ENCODE measurements at regions not wholly inside any gene's neighbourhood (a gene's known extent, or its start where the extent isn't known, plus 50 kb on each side); places are given as distances from the start of the nearest gene placed in this dataset.

- peak in 1 of 2 experiments; percentile 12 for DNase-seq (ENCODE audit: low read depth in 2 of 2)
Measured at GRCh38 chr13:73403355-73404120, 344.7 kb downstream of the KLF5 start.

GRCh38 chr13:73401769-73402168 is 343.0 kb downstream of the KLF5 start:
- no peak for DNase-seq (ENCODE audit: low read depth in 2 of 2)

DNA sequence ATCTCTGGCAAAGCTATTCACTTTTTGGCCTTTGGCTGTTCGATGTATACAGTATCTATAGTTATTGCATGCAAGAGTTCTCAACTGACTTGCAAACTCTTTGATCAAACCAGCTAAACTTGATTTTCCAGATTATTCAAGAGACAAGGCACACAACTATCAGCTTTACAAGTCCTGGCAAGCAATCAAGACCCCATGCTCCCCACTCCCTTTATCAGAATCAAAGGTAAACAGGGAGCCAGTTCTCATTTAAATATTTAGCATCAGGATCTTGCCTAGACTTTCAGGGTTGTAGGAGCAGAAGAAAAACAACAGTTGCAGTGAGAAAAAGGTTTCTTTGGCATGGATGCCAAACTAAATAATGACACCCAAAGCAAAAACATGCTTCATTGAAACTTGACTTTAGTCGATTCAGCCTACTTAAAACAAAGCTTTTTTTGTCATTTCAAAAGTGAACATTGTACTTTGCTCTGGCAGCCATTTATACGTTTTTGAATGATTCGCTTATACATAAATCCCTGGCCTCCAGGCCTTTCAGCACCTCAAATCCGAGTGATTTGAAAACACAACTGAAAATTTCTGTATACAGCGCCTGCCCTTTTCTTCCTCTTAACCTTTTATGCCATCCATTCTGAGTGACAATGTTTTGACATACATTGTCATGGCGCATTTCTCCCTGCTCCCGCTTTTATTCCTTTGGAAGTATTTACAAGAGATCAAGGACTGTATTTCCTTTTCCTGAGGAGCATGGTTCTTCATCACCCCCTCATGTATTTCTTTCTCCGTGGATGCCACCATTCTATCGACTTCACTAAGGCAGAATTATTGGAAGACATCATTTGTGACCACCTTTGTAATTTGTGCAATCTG is 340.8 kb downstream of the KLF5 start:
- no peak for DNase-seq (ENCODE audit: low read depth in 2 of 2)

DNA sequence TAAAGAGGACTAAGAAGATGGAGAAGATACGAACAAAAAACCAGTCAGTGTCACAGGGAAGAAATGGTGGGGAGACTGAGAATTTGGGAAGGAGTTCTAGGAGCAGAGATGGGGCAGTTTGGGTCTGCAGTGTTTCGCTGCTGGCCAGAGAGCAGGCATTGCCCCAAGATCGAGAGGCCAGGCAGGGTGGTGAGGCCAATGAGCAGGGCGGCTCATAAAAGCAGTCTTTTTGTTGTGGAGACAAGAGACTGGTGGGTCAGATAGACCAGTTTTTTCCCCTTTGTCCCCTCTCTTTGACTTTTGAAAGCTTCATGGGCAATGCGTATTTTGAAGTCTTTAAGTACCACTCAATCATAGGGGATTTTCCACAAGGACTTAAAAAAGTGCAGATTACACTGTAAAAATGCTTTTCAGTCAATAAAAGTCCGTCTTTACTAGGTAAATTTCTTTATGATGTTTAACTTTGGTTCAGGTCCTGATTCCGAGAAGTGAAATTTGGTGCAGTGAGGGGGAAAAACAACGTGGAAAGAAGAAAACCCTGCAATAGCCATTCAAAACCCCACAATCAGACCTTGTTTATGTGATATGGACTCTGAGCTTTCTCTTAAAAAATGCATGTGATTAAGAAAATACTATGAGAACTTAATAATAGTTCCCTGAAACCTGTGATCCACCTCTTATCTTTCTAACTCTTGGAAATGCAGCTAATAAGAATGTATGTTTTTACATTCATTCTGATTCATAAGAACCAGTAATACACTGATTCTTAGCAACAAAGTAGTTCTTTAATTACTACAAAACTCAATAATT is 338.9 kb downstream of the KLF5 start:
- no peak for DNase-seq (ENCODE audit: low read depth in 2 of 2)

DNA sequence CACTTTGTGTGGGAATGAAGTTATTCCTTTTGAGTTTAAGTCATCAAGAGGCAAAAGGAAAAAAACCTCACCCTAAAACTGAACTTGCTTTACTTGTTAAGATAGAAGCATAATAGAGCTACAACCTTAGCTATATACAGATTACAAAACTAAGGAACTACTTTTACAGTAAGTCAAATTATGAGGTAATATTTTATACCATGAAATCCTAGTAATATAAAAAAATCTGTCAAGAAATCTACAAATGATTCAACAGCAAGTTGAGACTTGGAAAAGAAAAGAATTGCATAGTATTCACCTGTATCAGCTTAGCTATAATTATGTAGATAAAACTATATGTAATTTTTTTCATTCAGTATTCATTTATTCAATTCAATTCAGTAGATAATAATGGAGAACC is 335.3 kb downstream of the KLF5 start:
- no peak for DNase-seq (ENCODE audit: low read depth in 2 of 2)

DNA sequence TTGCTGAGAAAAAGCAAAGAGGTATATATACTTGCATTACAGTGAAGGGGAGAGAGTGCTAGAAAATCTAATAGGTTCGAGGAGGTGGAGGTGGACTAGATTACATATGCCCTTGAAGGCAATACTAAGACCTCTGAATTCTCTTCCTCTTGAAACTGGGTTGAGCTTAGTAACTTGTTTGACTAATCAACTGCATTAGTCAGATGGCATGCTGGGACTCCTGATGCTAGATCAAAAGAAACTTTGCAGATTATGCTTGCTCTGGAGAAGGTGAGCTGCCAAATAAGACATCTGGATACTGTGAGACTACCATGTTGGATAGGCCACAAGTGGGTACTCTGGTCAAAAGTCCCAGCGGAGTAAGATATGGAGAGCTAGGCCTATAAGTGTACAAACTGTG is 331.3 kb downstream of the KLF5 start:
- DNase-seq (ENCODE audit: low read depth in 2 of 2), result no peak

GRCh38 chr13:73388586-73388985 is 329.8 kb downstream of the KLF5 start:
- no peak for DNase-seq (ENCODE audit: low read depth in 2 of 2)

GRCh38 chr13:73387318-73387717 is 328.5 kb downstream of the KLF5 start:
- DNase-seq (ENCODE audit: low read depth in 2 of 2), result no peak

DNA sequence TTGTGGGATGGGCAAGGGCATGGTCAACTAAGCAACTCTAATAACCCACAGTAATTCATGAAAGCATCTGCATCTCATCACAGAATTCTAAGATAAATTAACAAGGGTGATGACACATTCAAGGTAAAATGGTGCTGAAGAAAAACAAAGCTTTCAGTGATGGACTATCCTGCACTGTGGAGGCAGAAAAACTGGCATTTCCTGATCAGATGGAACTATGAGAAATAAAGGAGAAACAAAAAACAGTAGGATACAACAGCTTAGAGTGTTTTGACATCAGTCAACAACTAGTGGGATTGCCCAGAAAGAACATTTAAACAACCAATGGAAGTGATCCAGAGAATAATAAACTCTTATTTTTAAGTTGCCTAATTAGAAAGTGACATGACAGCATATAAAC is 327.0 kb downstream of the KLF5 start:
- DNase-seq (ENCODE audit: low read depth in 2 of 2), result no peak

DNA sequence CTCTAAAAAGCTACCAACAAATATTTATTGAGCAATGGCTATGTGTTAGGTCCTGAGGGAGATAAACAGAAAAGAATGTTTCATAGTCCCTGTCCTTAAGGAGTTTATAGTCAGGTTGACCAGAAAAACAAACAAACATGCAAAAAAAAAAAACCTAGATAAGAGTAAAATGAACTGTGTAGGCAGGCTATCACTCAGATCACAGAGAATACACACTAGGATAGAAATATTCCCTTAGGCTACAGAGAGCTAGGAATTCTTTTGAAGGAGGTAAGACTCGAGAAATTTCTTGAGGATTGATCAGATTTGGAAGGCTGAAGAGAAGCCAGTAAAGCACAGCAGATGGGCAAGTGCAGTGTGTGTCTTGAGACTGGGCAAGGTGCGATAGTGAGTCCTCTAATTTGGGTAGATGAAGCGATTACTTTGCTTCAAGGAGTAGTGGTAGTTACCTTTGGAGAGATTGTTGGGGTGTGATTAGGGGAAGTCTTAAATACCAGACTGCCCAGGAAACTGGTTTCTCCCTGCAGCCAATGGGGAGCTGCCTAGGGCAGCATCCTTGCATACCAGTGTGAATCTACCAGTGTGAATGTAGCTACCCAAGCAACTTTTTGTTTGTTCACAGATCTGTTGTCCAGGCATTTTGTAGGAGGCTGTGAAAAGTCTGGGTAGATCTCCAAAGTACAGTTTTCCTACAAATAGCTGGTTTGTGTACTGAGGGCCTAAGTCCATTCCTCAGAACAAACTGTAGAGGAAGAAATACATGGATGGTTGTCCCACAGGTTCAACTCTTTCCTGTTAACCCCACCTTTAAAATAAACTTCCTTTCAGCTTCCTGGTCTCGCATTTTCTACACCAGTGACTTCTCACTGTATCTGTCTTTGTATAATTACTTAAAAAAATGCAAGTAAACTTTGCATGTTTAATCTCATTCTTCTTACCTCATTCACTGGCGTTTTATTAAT is 314.1 kb downstream of the KLF5 start:
- no peak for DNase-seq (ENCODE audit: low read depth in 2 of 2)

GRCh38 chr13:73370066-73370465 is 311.3 kb downstream of the KLF5 start:
- no peak for DNase-seq (ENCODE audit: low read depth in 2 of 2)

DNA sequence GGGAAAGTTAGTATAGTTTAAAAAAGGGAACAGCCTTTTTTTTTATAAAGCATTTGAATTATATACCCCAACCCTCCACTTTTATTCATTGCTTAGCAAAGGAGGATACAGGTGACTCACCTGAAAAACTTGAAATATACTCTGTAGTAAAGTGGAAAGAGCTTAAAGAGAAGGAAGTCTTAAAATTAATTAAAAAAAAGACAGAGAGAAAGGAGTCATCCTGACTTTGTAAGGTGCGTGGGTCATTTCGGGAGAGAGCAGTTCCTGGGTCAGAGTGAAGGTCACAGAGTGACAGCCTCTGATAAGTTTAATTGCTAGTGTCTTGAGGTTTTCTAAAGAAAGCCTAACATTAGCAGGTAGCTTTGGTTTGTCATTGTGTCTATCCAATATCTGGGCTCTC is 310.3 kb downstream of the KLF5 start:
- DNase-seq (ENCODE audit: low read depth in 2 of 2), result no peak

- no peak for DNase-seq (ENCODE audit: low read depth in 2 of 2)
Measured at GRCh38 chr13:73368608-73369007, 309.8 kb downstream of the KLF5 start.

- DNase-seq (ENCODE audit: low read depth in 2 of 2), result no peak
Measured at GRCh38 chr13:73367886-73368285, 309.1 kb downstream of the KLF5 start.

GRCh38 chr13:73366241-73366640 is 307.4 kb downstream of the KLF5 start:
- no peak for DNase-seq (ENCODE audit: low read depth in 2 of 2)

DNA sequence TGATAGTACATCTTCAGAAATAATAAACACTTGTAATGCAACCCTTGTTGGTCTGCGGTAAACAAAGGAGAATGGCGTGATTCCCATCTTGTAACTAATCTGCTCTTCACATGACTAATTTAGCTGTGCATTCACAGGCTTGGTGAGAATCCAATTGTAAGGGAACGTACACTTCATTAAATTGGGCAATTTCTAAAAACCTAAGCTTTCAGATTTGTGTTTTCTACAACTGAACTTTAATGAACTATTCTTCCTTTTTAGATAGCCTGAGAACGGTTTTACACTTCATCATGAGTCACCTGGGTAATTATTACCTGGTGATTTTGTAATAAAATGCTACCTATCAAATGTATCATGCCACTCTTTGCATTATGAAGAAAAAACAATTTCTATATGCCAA is 306.9 kb downstream of the KLF5 start:
- DNase-seq (ENCODE audit: low read depth in 2 of 2), result no peak

GRCh38 chr13:73365252-73365651 is 306.4 kb downstream of the KLF5 start:
- no peak for DNase-seq (ENCODE audit: low read depth in 2 of 2)

DNA sequence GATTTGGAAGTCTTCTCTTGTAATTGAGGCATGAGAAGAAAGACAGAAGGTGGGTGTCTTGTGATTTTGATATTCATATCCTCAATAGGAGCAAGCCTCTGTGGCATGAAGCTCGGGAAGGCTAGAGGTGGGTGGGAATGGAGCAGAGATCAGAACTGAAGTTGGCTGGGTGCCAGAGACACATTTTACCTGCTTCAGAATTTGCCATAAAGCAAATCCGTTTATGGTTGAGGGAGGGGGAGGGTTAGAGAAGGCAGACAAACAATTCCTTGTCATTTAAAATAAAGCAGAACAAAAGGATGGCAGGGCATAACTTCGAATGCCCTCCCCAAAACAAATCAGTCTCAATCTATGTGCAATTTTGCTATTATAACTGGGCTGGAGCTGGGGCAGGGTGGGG is 305.9 kb downstream of the KLF5 start:
- DNase-seq (ENCODE audit: low read depth in 2 of 2), result no peak

DNA sequence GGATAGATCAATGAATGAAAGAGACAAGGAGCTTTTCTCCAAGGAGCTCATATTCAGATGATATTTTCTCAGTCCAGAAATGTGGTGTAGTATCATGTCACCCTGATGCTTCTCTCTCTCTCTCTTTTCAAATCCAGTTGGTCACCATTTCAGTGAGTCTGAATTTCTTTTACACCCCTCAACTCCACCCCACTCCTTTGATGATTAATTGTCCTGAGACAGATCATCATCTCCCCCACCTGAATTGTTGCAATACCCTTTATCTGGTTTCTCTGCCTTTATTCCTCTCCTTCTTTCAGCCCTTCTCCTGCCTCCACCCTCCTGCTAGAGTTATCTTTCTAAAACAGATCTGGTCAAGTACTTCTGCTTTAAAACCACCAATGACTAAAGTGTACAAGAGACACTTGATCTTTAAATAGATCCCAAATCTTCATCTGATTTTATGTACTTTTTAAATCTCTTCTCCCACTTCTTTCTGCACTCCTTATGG is 299.8 kb downstream of the KLF5 start:
- no peak for DNase-seq (ENCODE audit: low read depth in 2 of 2)

- no peak for DNase-seq (ENCODE audit: low read depth in 2 of 2)
Measured at GRCh38 chr13:73355134-73355533, 296.3 kb downstream of the KLF5 start.

GRCh38 chr13:73351730-73352129 is 292.9 kb downstream of the KLF5 start:
- no peak for DNase-seq (ENCODE audit: low read depth in 2 of 2)
